HUES64 (cell line): ENCODE measurements at regions not wholly inside any gene's neighbourhood (a gene's known extent, or its start where the extent isn't known, plus 50 kb on each side); places are given as distances from the start of the nearest gene placed in this dataset.
"Not testable (repeated sequence)": the region's sequence is repeated elsewhere in the genome, so short reads cannot be mapped to it uniquely, and the experiment has no call there.

ENCODE experiments used
- H3K27ac ChIP-seq: 2 replicates; pipeline ENCODE4 v1.7.0; 2013; ENCODE audit warnings: low read depth, low read length, inconsistent platforms
- H3K27me3 ChIP-seq: 2 replicates; pipeline ENCODE4 v1.6.1; 2013; ENCODE audit warnings: mild to moderate bottlenecking, low read length; ENCODE audit not compliant: insufficient read depth
- H3K36me3 ChIP-seq: 2 replicates; pipeline ENCODE4 v1.6.1; 2013; ENCODE audit warnings: mild to moderate bottlenecking, low read length; ENCODE audit not compliant: insufficient read depth
- H3K4me1 ChIP-seq: 2 replicates; pipeline ENCODE4 v1.6.1; 2013; ENCODE audit warnings: mild to moderate bottlenecking, low read length, moderate library complexity; ENCODE audit not compliant: insufficient read depth
- H3K4me3 ChIP-seq: 2 replicates; pipeline ENCODE4 v1.5.1; 2013; ENCODE audit warnings: mild to moderate bottlenecking, low read length, moderate library complexity
- H3K9ac ChIP-seq: 2 replicates; pipeline ENCODE4 v1.6.1; 2013; ENCODE audit warnings: mild to moderate bottlenecking, low read depth, low read length
- H3K9me3 ChIP-seq: 2 replicates; pipeline ENCODE4 v1.6.1; 2013; ENCODE audit warnings: low read depth, low read length; ENCODE audit not compliant: insufficient read depth
- WGBS: fragments of 150-250, 120-280 bp; methylation state at CpG from one replicate; pipeline ENCODE4 v1.1.7; 2013; ENCODE audit warnings: missing lambda C conversion rate; 5-methylcytosine and 5-hydroxymethylcytosine counted together

DNA sequence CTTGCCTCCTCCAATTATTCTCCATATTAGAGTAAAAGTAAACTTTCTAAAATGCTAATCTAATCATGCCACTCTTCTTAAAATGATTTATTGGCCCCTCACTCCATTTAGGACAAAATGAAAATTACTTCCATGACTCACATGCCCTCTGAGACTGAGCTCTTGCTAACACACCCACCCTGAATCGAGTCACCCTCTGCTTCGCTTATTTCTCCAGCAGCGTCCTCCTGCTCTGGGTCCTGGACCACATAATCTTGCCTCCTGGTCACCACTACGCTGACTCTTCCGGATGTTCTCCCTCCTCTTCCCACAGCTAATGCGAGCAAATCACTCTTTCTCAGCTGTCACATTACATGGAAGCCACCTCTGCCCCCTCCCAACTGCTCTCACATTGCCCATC lies 384.0 kb upstream of the FZD8 start:
- H3K27ac ChIP-seq, result no peak overlapping the region
- no peaks in the 10 kb centered on the region for H3K9me3 ChIP-seq
- no peaks in the 10 kb centered on the region for H3K27me3 ChIP-seq
- no peak overlapping the region for H3K4me3 ChIP-seq
- H3K4me1 ChIP-seq, result no peaks in the 10 kb centered on the region
- WGBS, result 95% methylated on average over 6 of the region's 6 CpGs
- no peak overlapping the region for H3K9ac ChIP-seq
- no peaks in the 10 kb centered on the region for H3K36me3 ChIP-seq

GRCh38 chr10:36023939-36024338 lies 381.8 kb upstream of the FZD8 start:
- Histone ChIP-seq H3K4me3 (no peak overlapping the region), H3K36me3 (no peaks in the 10 kb centered on the region), H3K4me1 (no peaks in the 10 kb centered on the region), H3K27me3 (no peaks in the 10 kb centered on the region), H3K9me3 (no peaks in the 10 kb centered on the region), H3K9ac (no peak overlapping the region), H3K27ac (no peak overlapping the region)

GRCh38 chr10:36021096-36021495 lies 379.0 kb upstream of the FZD8 start:
- Histone ChIP-seq H3K9me3 (no peaks in the 10 kb centered on the region), H3K9ac (no peak overlapping the region), H3K4me1 (no peaks in the 10 kb centered on the region), H3K4me3 (no peak overlapping the region), H3K27me3 (no peaks in the 10 kb centered on the region), H3K27ac (no peak overlapping the region), H3K36me3 (no peaks in the 10 kb centered on the region)
- 0% methylated on average over 1 of the region's 1 CpG for WGBS

DNA sequence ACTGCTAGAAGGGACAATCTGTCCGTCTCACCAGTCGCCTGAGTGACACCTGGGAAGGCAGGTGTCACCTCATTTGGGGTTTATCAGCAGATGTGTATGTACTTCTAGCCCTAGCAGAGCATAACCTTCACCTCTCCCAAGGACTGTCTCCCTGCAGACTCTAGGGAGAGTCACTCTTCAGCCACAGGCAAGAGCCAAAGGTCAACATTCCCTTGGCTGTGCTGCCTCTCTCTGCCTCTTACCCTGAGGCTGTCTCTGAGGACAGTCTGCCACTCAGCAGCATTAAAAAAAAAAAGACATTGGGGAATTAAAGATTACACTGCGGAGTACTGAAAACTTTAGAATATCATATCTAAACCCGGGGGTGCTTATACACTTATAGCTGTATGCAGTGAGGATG lies 377.7 kb upstream of the FZD8 start:
- Histone ChIP-seq H3K27me3 (no peaks in the 10 kb centered on the region), H3K4me3 (no peak overlapping the region), H3K9ac (no peak overlapping the region), H3K4me1 (no peaks in the 10 kb centered on the region), H3K9me3 (no peaks in the 10 kb centered on the region), H3K36me3 (no peaks in the 10 kb centered on the region), H3K27ac (no peak overlapping the region)
- WGBS, result 96% methylated on average over 4 of the region's 4 CpGs

DNA sequence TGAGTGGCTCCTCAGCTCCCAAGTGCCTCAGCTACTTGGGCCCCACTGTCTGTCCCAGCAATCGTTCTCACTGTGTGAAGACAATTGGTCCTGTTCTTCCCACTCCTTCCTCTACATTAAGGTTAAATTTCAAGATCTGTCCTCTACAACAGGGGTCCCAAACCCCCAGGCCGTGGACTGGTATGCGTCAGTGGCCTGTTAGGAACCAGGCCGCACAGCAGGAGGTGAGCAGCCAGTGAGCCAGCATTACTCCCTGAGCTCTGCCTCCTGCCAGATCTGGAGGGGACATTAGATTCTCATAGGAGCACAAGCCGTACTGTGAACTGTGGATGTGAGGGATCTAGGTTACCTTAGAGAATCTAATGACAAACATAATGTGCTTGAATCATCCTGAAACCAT lies 376.9 kb upstream of the FZD8 start:
- no peaks in the 10 kb centered on the region for H3K9me3 ChIP-seq
- H3K9ac ChIP-seq, result no peak overlapping the region
- 74% methylated on average over 5 of the region's 5 CpGs for WGBS
- H3K36me3 ChIP-seq, result no peaks in the 10 kb centered on the region
- H3K27me3 ChIP-seq, result no peaks in the 10 kb centered on the region
- H3K4me3 ChIP-seq, result no peak overlapping the region
- no peak overlapping the region for H3K27ac ChIP-seq
- 0 out of 2 replicates have a peak, but pooled peaks cover 5% of the 10 kb centered on the region for H3K4me1 ChIP-seq

GRCh38 chr10:36017137-36017536 lies 375.0 kb upstream of the FZD8 start:
- WGBS, result 100% methylated on average over 2 of the region's 2 CpGs
- Histone ChIP-seq H3K27me3 (no peaks in the 10 kb centered on the region), H3K27ac (no peak overlapping the region), H3K4me1 (0 out of 2 replicates have a peak, but pooled peaks cover 7% of the 10 kb centered on the region), H3K4me3 (no peak overlapping the region), H3K9me3 (no peaks in the 10 kb centered on the region), H3K9ac (no peak overlapping the region), H3K36me3 (no peaks in the 10 kb centered on the region)

GRCh38 chr10:36007369-36007768 lies 365.3 kb upstream of the FZD8 start:
- no peaks in the 10 kb centered on the region for H3K9me3 ChIP-seq
- H3K27ac ChIP-seq, result no peak overlapping the region
- no peaks in the 10 kb centered on the region for H3K27me3 ChIP-seq
- H3K4me3 ChIP-seq, result no peak overlapping the region
- 90% methylated on average over 4 of the region's 4 CpGs for WGBS
- no peaks in the 10 kb centered on the region for H3K36me3 ChIP-seq
- no peak overlapping the region for H3K9ac ChIP-seq
- no peaks in the 10 kb centered on the region for H3K4me1 ChIP-seq

- 95% methylated on average over 7 of the region's 7 CpGs for WGBS
These were observed 361.6 kb upstream of the FZD8 start for GRCh38 chr10:36003688-36004087.

GRCh38 chr10:36003031-36003600 lies 361.0 kb upstream of the FZD8 start:
- Histone ChIP-seq H3K9ac (no peak overlapping the region), H3K36me3 (no peaks in the 10 kb centered on the region), H3K4me3 (no peak overlapping the region), H3K4me1 (no peaks in the 10 kb centered on the region), H3K27me3 (no peaks in the 10 kb centered on the region), H3K9me3 (no peaks in the 10 kb centered on the region), H3K27ac (no peak overlapping the region)
- 91% methylated on average over 12 of the region's 12 CpGs for WGBS

More at GRCh38 chr10:36003688-36004087, 361.6 kb upstream of the FZD8 start:
- H3K4me1 ChIP-seq, result no peaks in the 10 kb centered on the region
- H3K27ac ChIP-seq, result no peak overlapping the region
- no peak overlapping the region for H3K9ac ChIP-seq
- no peaks in the 10 kb centered on the region for H3K27me3 ChIP-seq
- H3K9me3 ChIP-seq, result no peaks in the 10 kb centered on the region
- H3K4me3 ChIP-seq, result no peak overlapping the region
- H3K36me3 ChIP-seq, result no peaks in the 10 kb centered on the region

DNA sequence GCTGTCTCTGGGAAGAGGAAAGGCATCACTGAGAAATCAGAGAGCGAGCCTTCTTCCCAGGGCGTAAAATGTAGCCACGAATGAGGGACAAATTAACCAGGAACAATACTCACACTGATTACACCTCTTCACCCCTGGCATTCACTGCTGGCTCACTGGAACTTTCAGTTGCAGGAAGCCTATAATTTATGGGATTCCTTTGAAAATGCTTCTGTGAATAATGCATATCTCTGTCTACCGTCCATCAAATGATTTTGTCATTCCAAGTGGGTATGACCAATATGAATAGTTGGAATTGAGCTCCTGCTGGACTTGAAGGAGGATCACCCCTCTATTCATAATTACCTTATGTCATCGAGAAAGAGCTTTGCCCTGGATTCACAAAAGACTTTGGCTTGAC lies 360.3 kb upstream of the FZD8 start:
- Histone ChIP-seq H3K4me1 (no peaks in the 10 kb centered on the region), H3K9me3 (no peaks in the 10 kb centered on the region), H3K9ac (no peak overlapping the region), H3K27me3 (no peaks in the 10 kb centered on the region), H3K4me3 (no peak overlapping the region), H3K36me3 (no peaks in the 10 kb centered on the region), H3K27ac (no peak overlapping the region)
- WGBS, result 88% methylated on average over 5 of the region's 5 CpGs

- H3K36me3 ChIP-seq, H3K27ac ChIP-seq, H3K4me1 ChIP-seq, H3K27me3 ChIP-seq, H3K9ac ChIP-seq, H3K4me3 ChIP-seq, H3K9me3 ChIP-seq: not testable (repeated sequence)
- WGBS, result 100% methylated on average over 1 of the region's 1 CpG
These were observed 358.7 kb upstream of the FZD8 start for GRCh38 chr10:36000754-36001153.

GRCh38 chr10:35998026-35998425 lies 355.9 kb upstream of the FZD8 start:
- Histone ChIP-seq H3K4me3 (no peak overlapping the region), H3K27ac (no peak overlapping the region), H3K36me3 (no peaks in the 10 kb centered on the region), H3K4me1 (0 out of 2 replicates have a peak, but pooled peaks cover 6% of the 10 kb centered on the region), H3K9me3 (no peaks in the 10 kb centered on the region), H3K27me3 (no peaks in the 10 kb centered on the region), H3K9ac (no peak overlapping the region)
- WGBS, result 96% methylated on average over 3 of the region's 3 CpGs
